ENCODE measurements at regions not wholly inside any gene's neighbourhood (a gene's known extent, or its start where the extent isn't known, plus 50 kb on each side); places are given as distances from the start of the nearest gene placed in this dataset.

DNA sequence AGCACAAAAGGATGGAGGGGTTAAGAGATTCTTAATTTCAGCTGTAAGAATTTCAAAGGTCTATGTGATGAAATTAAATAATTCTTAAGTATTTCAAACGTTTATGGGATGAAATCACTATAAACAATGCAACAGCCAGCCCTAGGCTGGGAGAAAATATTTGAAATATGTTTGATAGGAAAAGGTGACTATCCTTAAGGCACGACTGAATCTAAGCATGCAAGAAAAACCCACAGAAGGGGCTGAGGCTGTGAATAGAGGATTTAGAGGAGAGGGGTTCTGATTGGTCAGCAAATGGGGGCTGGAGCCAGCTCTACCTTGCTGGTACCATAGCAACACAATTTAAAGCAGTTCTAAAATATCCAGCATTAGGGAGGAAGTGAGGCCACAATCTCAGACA lies 220.8 kb upstream of the ATP10A start:
- H3K4me3 ChIP-seq (replicated peaks in 1 of 2; ENCODE audit: low read depth in 1 of 2, low read length in 2 of 2) = no peak overlapping the region
- peaks cover 9 to 51% of the 10 kb centered on the region in 2 experiments; a peak in 2 of 4 replicates for H3K9me3 ChIP-seq (ENCODE audit: control insufficient read depth in 1 of 2, insufficient read depth in 1 of 2, low read depth in 1 of 2, low read length in 2 of 2)
- H3K4me1 ChIP-seq (ENCODE audit: control insufficient read depth in 1 of 2, insufficient read depth in 2 of 2, low read length in 2 of 2) = no peaks in the 10 kb centered on the region
- H3K36me3 ChIP-seq (ENCODE audit: control insufficient read depth in 1 of 2, insufficient read depth in 2 of 2, low read length in 2 of 2) = no peaks in the 10 kb centered on the region
- H3K27me3 ChIP-seq (ENCODE audit: insufficient read depth, low read length) = no peaks in the 10 kb centered on the region
- no peaks in the 10 kb centered on the region for H3K79me2 ChIP-seq (ENCODE audit: insufficient read depth, low read length)
- no peak overlapping the region for H3K9ac ChIP-seq (ENCODE audit: low read length)
- ATAC-seq (no peak), DNase-seq (ENCODE audit: low read depth, low spot score) (no peak)
- BruUV-seq (replicated peaks) = no TSS peak
- ChIA-PET CTCF (no interaction called here), RAD21 (ENCODE audit: low non-redundant PET in 1 of 2, low total read pairs in 2 of 2, uncharacterized antibody in 2 of 2, unreplicated experiment in 2 of 2) (no interaction called here), POLR2A (no interaction called here)
- no peak overlapping the region for H2AFZ ChIP-seq (ENCODE audit: low read depth, low read length, poor library complexity, severe bottlenecking)
- no peaks in the 10 kb centered on the region for H4K20me1 ChIP-seq (ENCODE audit: insufficient read depth)
- intact Hi-C loops (cut with micrococcal nuclease) = no loop called here
- no peak overlapping the region for H3K27ac ChIP-seq (ENCODE audit: low read depth, low read length)
- TF ChIP-seq, protein P1, sequence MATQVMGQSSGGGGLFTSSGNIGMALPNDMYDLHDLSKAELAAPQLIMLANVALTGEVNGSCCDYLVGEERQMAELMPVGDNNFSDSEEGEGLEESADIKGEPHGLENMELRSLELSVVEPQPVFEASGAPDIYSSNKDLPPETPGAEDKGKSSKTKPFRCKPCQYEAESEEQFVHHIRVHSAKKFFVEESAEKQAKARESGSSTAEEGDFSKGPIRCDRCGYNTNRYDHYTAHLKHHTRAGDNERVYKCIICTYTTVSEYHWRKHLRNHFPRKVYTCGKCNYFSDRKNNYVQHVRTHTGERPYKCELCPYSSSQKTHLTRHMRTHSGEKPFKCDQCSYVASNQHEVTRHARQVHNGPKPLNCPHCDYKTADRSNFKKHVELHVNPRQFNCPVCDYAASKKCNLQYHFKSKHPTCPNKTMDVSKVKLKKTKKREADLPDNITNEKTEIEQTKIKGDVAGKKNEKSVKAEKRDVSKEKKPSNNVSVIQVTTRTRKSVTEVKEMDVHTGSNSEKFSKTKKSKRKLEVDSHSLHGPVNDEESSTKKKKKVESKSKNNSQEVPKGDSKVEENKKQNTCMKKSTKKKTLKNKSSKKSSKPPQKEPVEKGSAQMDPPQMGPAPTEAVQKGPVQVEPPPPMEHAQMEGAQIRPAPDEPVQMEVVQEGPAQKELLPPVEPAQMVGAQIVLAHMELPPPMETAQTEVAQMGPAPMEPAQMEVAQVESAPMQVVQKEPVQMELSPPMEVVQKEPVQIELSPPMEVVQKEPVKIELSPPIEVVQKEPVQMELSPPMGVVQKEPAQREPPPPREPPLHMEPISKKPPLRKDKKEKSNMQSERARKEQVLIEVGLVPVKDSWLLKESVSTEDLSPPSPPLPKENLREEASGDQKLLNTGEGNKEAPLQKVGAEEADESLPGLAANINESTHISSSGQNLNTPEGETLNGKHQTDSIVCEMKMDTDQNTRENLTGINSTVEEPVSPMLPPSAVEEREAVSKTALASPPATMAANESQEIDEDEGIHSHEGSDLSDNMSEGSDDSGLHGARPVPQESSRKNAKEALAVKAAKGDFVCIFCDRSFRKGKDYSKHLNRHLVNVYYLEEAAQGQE (IDR thresholded peaks at IDR 0.05; ENCODE audit: low read depth) = no peak
- TF ChIP-seq, protein P2, sequence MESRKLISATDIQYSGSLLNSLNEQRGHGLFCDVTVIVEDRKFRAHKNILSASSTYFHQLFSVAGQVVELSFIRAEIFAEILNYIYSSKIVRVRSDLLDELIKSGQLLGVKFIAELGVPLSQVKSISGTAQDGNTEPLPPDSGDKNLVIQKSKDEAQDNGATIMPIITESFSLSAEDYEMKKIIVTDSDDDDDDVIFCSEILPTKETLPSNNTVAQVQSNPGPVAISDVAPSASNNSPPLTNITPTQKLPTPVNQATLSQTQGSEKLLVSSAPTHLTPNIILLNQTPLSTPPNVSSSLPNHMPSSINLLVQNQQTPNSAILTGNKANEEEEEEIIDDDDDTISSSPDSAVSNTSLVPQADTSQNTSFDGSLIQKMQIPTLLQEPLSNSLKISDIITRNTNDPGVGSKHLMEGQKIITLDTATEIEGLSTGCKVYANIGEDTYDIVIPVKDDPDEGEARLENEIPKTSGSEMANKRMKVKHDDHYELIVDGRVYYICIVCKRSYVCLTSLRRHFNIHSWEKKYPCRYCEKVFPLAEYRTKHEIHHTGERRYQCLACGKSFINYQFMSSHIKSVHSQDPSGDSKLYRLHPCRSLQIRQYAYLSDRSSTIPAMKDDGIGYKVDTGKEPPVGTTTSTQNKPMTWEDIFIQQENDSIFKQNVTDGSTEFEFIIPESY (IDR thresholded peaks at IDR 0.05; ENCODE audit: extremely low read depth, insufficient replicate concordance, low read length) = no peak
- no peak for TF ChIP-seq CEBPB (IDR thresholded peaks at IDR 0.05; ENCODE audit: low read depth)
- no peak overlapping the region for H3K4me2 ChIP-seq (ENCODE audit: low read length)
- no peaks in the 10 kb centered on the region for H3K9me2 ChIP-seq (ENCODE audit: insufficient read depth)
